VCaP (cell line): ENCODE measurements at regions not wholly inside any gene's neighbourhood (a gene's known extent, or its start where the extent isn't known, plus 50 kb on each side); places are given as distances from the start of the nearest gene placed in this dataset.

Experiments used
- H3K27ac ChIP-seq: fragments of 450-650 bp; 2 replicates; pipeline ENCODE4 v1.5.1; 2017
- TF ChIP-seq, protein P1 (sequence below): fragments of 450-650 bp; conservative IDR thresholded peaks from 2 replicates; pipeline ENCODE4 v1.5.1; 2017; ENCODE audit warnings: mild to moderate bottlenecking, moderate library complexity

DNA sequence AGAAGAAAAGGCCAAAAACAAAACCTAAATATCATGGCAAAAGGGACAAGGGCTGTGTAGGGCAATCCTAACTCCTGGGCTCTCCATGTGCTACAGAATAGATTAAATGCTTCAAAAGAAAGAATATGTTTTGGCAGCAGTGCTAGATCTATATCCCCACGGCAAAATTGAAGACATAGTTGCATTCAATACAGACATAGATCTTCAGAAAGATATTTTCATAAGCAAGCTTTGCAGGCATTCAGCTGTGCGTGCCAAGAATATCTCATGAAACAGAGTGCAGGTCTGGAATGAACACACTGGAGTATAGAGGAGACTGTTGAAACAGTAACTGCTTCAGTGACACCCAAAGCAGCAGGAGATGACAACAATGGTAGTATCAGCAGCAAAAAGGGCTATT is 1476.9 kb downstream of the ARAP2 start:
- no peak overlapping the region for H3K27ac ChIP-seq
- TF ChIP-seq, protein P1, sequence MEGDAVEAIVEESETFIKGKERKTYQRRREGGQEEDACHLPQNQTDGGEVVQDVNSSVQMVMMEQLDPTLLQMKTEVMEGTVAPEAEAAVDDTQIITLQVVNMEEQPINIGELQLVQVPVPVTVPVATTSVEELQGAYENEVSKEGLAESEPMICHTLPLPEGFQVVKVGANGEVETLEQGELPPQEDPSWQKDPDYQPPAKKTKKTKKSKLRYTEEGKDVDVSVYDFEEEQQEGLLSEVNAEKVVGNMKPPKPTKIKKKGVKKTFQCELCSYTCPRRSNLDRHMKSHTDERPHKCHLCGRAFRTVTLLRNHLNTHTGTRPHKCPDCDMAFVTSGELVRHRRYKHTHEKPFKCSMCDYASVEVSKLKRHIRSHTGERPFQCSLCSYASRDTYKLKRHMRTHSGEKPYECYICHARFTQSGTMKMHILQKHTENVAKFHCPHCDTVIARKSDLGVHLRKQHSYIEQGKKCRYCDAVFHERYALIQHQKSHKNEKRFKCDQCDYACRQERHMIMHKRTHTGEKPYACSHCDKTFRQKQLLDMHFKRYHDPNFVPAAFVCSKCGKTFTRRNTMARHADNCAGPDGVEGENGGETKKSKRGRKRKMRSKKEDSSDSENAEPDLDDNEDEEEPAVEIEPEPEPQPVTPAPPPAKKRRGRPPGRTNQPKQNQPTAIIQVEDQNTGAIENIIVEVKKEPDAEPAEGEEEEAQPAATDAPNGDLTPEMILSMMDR, result no peak

DNA sequence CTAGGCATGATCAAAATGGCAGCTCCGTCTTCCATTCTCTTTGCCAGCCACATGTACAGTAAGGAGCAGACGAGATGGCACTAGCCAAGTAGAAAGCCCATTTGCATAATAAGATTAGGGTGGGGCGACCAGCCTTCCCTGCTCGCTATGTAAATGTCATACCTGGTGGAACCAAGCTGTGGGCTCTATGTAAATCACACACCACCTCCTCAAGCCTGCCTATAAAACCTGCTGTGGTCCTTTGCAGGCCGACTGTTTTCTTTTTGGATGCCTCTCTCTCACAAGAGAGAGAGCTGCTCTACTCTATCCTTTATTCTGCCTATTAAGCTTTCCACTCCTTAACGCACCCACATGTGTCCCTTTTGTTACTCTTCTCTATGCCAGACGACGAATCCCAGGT is 1472.7 kb downstream of the ARAP2 start:
- H3K27ac ChIP-seq, result no peak overlapping the region
- TF ChIP-seq, protein P1, result no peak

DNA sequence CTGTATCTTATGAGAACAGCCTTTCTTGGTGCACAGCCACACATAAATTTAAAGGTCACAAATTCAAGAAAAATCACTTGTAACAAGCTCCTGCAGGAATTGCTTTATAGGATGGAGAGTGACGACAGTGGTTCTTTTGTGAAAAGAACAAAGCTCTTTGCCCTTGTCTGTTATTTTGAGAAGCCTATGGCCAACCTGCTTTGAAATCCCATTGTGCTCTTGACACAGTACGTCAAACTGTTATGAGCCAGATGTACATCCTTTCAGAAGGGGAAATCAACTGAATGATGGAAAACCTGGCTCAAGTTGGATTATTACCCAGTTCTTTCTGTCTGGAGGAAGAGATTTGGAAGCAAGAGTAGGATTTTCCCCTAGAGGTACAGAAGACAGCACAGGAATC is 1454.2 kb downstream of the ARAP2 start:
- no peak overlapping the region for H3K27ac ChIP-seq
- TF ChIP-seq, protein P1, result no peak

DNA sequence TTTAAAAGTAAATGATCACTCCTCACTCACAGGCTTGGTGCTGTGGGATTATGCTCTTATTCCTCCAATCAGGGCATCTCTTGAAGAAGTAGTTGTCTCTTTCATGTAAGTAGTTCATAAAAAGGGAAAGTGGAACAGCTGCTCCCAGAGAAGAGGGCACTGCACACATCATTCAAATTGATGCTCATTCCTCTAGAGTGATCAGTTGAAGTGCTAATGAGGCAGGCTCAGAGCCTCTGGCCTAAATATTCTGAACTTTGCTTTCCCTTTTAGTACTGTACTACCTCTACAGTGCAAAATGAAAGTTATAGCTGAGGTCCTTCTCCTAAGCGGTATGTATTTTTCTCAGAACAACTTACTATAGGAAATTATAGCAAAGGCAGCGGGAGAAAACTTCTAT is 1453.1 kb downstream of the ARAP2 start:
- TF ChIP-seq, protein P1, result no peak
- no peak overlapping the region for H3K27ac ChIP-seq

DNA sequence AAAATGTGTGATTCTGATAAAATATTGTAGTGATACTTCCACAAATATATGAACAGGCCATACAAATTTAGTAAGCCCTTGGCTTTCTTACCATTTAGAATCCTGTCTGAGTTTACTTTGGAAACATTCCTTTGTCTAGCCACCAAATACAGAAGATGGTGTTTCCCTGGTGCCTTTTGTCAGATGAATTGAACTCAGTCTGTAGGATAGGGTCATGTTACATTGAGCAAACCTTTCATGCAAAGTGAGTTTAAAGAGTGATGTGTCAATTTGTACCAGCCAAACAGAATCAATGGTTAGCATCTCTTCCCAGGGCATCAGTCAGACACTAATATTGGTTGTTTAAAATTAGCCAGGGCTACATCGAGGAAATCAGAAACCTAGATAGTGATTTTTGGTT is 1443.4 kb downstream of the ARAP2 start:
- H3K27ac ChIP-seq, result no peak overlapping the region
- TF ChIP-seq, protein P1, result no peak

DNA sequence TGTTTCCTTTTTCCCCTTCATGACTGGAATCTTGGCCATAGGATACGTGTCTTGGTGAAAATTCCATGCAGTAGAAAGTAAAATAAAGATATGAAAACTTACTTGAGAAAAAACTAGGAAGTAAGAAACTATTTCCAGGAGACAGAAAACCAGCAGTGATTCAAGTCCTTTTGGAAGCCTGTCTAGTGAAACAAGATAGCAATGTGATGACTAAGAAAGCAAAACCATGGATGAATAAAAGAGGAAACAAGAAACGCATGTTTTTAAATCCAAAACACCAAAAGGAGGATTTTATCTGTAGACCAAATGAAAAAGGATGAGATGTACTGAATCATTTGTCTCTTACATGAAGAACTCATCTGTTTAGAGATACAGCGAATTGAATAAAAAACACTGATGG is 1430.0 kb downstream of the ARAP2 start:
- no peak overlapping the region for H3K27ac ChIP-seq
- TF ChIP-seq, protein P1, result no peak

DNA sequence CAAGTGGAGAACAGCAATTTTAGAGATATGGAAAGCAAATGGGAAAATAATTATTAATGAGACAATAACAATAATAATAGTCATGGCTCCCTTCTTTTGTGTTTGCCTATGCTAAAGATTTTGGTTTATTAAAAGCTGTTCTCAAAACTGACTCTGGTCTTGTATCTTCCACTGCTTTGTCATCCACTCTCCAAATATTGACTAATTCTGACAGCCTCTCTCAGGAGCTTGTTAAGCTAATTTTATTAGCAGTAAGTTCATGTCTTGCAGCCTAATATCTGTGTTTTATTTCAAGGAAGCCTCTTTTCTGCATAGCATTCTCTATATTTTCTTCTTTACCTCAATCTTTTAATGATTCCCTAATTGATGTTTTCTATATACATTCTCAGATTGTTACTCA is 1419.8 kb downstream of the ARAP2 start:
- TF ChIP-seq, protein P1, result no peak
- no peak overlapping the region for H3K27ac ChIP-seq

DNA sequence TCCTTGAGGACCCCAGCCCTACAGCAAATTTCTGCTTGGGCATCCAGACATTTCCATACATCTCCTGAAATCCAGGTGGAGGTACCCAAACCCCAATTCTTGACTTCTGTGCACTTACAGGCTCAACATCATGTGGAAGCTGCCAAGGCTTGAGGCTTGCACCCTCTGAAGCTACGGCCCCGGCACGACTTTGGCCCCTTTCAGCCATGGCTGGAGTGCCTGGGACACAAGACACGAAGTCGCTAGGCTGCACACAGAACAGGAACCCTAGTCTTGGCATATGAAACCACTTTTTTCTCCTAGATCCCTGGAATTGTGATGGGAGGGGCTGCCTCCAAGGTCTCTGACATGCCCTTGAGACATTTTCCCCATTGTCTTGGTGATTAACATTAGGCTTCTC is 1417.7 kb downstream of the ARAP2 start:
- no peak overlapping the region for H3K27ac ChIP-seq
- TF ChIP-seq, protein P1, result no peak
